Hematopoietic multipotent progenitor cell treated with erythropoietin and hydrocortisone succinate and interleukin-3 and kit ligand, for 4 days (in vitro differentiated cells): ENCODE measurements at regions not wholly inside any gene's neighbourhood (a gene's known extent, or its start where the extent isn't known, plus 50 kb on each side); places are given as distances from the start of the nearest gene placed in this dataset.
"Not testable (repeated sequence)": the region's sequence is repeated elsewhere in the genome, so short reads cannot be mapped to it uniquely, and the experiment has no call there.

Source experiments
- DNase-seq: peaks from one replicate; pipeline ENCODE4 v3.0.0-alpha.2; 2015

DNA sequence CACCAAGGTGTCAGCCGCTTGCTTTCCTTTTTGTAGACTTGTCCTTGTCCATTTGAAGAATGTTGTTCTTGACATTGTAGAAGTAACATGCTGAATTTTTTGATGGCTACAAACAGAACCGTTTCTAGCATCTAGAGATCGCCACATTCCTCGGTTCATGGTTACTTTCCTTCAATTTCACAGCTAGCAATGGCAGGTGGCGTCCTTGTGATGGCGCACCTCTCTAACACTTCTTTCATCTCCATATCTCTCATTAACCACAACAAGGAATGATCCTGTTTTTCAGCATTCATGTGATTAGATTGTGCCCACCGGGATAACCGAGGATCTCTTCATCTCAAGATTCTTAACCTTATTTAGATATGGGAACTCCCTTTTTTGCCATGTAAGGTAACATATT lies 2129.8 kb downstream of the NCAM2 start:
- DNase-seq, result no peak

DNA sequence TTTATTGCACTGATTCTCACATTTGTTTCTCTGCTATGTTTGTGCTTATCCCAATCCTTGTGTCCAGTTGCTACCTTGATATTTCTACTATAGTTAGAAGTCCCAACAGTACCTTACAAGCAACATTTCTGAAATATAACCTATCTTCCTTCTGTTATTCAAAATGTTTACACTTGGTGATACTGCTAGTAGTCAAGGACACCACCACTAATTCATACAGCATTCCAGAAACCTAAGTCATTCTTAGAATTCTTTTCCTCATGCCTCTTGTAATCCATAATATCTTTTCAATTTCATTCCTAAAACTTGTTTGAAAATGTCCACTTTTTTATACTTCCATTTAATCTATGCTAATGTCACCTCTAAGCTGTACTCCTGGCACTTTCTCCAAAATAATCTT lies 2132.1 kb downstream of the NCAM2 start:
- no peak for DNase-seq

DNA sequence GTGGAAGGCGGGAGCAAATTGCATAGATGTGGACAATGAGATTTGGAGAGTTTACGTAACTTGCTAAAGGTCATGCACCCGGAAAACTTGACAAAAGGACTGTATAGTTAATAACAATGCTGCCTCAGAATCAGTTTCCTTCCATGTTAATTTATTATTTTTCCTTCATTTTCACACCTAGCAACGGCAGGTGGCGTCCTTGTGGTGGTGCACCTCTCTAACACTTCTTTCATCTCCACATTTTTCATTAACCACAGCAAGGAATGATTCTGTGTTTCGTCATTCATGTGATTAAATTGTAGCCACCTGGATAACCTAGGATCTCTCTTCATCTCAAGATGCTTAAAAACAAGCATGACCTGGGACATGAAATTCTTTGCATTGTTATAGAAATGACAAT lies 2133.0 kb downstream of the NCAM2 start:
- DNase-seq, result no peak

DNA sequence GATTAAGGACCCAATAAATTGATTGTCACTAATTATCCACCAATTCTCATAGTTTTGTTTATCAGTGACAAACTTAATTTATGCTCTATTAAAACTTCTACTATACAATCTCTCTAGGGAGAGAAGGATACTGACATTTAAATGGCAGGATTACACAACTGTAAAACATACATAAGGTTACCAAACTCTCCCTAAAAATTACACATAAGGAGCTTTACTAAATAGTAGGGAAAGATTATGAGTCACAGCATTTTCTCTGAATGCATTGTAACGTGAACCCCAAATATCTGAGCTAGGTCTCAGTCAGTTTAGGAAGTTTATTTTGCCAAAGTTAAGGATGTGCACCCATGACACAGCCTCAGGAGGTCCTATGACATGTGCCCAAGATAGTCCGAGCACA lies 2140.6 kb downstream of the NCAM2 start:
- DNase-seq, result no peak

DNA sequence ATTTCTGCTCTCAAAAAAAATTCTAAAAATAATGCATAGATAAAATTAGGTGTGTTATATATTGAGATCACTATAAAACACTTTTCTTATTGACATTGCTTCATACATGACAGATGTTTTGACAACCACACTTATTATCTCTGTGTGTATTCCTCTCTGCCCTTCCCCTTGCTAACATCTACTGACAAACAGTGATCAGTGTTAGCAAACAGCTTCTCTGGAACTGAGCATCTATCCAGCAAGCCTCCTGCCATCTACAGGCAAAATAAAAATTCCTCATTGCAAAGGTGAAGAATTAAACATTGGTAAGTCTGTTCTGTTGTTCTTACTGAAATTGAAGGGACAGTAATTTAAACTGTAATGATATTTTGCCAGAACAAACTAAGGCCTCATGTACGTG lies 2153.9 kb downstream of the NCAM2 start:
- DNase-seq, result no peak

DNA sequence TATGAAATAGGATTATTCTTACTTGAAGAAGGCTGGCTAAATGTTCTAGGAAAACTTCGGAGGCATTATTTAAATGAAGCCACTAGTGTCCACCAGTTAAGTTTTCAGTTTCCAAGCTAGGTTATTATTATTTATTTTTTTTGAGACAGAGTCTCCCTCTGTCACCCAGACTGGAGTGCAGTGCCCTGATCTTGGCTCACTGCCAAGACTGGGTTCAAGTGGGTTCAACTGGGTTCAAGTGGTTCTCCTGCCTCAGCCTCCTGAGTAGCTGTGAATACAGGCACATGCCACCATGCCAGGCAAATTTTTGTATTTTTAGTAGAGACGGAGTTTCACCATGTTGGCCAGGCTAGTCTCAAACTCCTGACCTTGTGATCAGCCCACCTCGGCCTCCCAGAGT lies 2155.6 kb downstream of the NCAM2 start:
- not testable (repeated sequence) for DNase-seq

DNA sequence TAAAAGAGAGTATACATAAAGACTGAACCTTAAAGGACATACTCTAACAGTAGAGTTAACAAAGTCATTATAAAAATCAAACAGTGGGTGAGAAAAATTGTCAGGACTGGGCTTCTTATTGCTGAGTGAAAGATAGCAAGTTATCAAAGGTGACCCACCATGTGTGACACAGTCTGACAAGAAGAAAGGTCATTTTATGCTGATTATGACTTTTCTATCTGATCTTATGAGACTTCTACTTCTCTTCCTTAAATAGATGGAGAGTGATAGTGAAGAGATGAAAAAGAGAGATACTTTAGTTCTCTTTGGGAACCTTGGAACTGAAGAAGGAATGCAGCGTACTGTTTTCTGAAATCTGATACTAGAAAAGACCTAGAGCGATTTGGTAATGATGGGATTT lies 2157.1 kb downstream of the NCAM2 start:
- DNase-seq, result no peak

DNA sequence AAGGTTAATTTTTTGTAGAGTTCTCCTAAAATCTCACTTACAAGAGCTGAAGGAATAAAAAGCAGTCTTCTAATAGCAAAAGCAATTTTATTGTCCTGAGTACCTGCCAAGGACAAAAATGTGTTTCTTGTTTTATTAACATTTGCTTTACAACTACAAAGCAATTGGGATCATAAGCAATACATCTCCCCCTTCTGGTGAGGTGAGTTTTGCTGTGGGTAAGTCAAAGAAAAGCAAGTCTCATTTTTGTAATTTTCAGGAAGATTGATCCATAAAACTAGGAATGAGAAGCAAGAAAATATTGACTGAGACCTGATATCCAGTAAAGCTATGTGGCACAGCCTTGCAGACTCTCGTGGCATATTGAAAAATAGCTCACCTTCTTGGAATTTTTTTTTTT lies 2162.7 kb downstream of the NCAM2 start:
- DNase-seq, result peak; percentile 4

DNA sequence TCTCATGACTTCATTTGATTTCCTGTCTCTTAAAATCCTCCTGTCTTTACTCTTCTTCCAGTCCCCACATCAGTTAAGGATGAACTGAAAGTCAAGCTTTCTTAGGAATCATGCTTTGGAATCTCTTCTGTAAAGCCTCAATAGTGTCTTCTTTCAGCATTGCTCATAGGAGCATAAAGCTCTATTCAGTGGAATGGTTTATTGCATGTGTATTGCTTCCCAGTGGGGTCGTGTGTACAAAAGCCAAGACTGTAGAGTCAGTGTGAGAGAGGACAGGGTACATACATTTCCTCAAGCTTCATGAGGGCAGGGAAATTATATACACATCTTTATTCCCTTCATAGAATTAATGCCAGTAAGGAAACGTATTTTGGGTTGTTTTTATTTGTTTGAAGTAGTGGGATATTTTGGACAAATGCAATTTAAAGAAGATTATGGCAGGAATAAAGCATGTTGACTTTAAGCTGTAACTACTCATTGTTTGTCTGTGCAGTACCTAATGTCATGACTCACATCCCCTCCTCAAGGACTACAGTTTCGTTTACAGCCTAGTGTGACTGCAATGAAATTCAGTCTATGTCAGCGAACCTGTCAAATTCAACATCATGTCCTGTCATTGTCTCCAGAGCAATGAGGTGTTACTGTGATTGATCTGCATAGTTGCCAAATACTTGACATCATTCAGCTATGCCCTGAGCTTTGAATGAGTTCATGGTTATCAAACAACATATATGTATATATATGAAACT lies 2164.2 kb downstream of the NCAM2 start:
- no peak for DNase-seq
